Esophagus squamous epithelium (tissue), 5 donors: ENCODE measurements at regions not wholly inside any gene's neighbourhood (a gene's known extent, or its start where the extent isn't known, plus 50 kb on each side); places are given as distances from the start of the nearest gene placed in this dataset.

Experiments used
- DNase-seq: peaks from one replicate; lab custom pipeline; 2025; lab: John Stamatoyannopoulos, UW
- H3K27ac ChIP-seq, 4 donors: fragments of 200-600 bp; sonication (generic); one replicate each; pipeline ENCODE4 v1.5.1; 2016 to 2019; ENCODE audit warnings: mild to moderate bottlenecking in 1 of 4
- H3K27me3 ChIP-seq, 4 donors: fragments of 200-600 bp; sonication (generic); 1 replicate in 3 of 4; 2 replicates in 1 of 4; pipeline versions ENCODE4 v1.5.1 to v1.6.0; 2017 to 2021; ENCODE audit warnings: antibody characterized with exemption in 1 of 4
- H3K36me3 ChIP-seq, 3 donors: fragments of 200-600 bp; sonication (generic); one replicate each; pipeline ENCODE4 v1.5.1; 2016 to 2019
- H3K4me1 ChIP-seq, 3 donors: fragments of 200-600 bp; sonication (generic); one replicate each; pipeline ENCODE4 v1.5.1; 2017 to 2019
- H3K4me3 ChIP-seq, 4 donors: fragments of 200-600 bp; sonication (generic); 1 replicate in 3 of 4; 2 replicates in 1 of 4; pipeline ENCODE4 v1.5.1; 2016 to 2019; ENCODE audit warnings: mild to moderate bottlenecking in 2 of 4, moderate library complexity in 1 of 4
- H3K9me3 ChIP-seq, 3 donors: fragments of 200-600 bp; sonication (generic); one replicate each; pipeline ENCODE4 v1.5.1; 2016 to 2019
- POLR2A ChIP-seq, 4 donors: fragments of 450-650 bp; IDR thresholded peaks; one replicate each; pipeline ENCODE4 v1.6.1; 2017; ENCODE audit warnings: antibody characterized with exemption in 4 of 4, mild to moderate bottlenecking in 4 of 4, moderate library complexity in 3 of 4
- WGBS, 2 donors: methylation state at CpG; one replicate each; pipeline ENCODE4 v1.1.5; 2018; 5-methylcytosine and 5-hydroxymethylcytosine counted together
- intact Hi-C: fragments of 100-400 bp; cut with DNase I; formaldehyde crosslinking; loops from one replicate; pipeline ENCODE4 v1.15.0; 2022
- TF ChIP-seq, protein P1 (sequence below), 6 experiments: fragments of 450-650 bp in 4 of 6; fragments of 200-600 bp in 2 of 6; sonication (generic) in 2 of 6; IDR thresholded peaks; one replicate each; pipeline ENCODE4 v1.5.1; 2016 to 2019; ENCODE audit warnings: antibody characterized with exemption in 6 of 6, mild to moderate bottlenecking in 4 of 6, moderate library complexity in 4 of 6
- donor health status: DM: yes; HTN: yes; CAD: no.

DNA sequence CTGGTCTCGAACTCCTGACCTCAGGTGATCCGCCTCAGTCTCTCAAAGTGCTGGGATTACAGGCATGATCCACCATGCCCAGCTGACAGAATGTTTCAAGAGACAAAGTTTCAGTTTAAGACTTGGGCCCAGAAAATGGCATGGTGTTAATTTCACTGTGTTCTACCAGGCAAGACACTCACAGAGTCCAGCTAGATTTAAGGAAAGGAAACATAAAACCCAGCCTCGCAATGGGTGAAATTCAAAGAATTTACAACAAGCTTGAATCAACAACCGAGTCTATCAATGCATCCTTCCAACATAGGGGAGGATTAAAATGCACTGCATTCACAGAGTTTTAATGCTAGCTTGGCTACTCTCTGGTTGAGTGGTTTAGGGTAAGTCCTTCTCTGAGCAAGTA is 764.0 kb downstream of the XPNPEP1 start:
- Histone ChIP-seq H3K27ac (no peak overlapping the region), H3K4me1 (no peaks in the 10 kb centered on the region), H3K27me3 (no peaks in the 10 kb centered on the region), H3K4me3 (no peak overlapping the region), H3K36me3 (no peaks in the 10 kb centered on the region), H3K9me3 (peaks cover 0 to 3% (median 0%) of the 10 kb centered on the region in 3 donors)
- intact Hi-C loops, result no loop called here
- no peak for DNase-seq
- WGBS, 2 donors, result 55 to 68% methylated on average over 2 to 4 of the region's 4 CpGs
- no peak for TF ChIP-seq POLR2A (IDR thresholded peaks at IDR 0.05)
- TF ChIP-seq, protein P1, sequence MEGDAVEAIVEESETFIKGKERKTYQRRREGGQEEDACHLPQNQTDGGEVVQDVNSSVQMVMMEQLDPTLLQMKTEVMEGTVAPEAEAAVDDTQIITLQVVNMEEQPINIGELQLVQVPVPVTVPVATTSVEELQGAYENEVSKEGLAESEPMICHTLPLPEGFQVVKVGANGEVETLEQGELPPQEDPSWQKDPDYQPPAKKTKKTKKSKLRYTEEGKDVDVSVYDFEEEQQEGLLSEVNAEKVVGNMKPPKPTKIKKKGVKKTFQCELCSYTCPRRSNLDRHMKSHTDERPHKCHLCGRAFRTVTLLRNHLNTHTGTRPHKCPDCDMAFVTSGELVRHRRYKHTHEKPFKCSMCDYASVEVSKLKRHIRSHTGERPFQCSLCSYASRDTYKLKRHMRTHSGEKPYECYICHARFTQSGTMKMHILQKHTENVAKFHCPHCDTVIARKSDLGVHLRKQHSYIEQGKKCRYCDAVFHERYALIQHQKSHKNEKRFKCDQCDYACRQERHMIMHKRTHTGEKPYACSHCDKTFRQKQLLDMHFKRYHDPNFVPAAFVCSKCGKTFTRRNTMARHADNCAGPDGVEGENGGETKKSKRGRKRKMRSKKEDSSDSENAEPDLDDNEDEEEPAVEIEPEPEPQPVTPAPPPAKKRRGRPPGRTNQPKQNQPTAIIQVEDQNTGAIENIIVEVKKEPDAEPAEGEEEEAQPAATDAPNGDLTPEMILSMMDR (IDR thresholded peaks at IDR 0.05), result no peak

DNA sequence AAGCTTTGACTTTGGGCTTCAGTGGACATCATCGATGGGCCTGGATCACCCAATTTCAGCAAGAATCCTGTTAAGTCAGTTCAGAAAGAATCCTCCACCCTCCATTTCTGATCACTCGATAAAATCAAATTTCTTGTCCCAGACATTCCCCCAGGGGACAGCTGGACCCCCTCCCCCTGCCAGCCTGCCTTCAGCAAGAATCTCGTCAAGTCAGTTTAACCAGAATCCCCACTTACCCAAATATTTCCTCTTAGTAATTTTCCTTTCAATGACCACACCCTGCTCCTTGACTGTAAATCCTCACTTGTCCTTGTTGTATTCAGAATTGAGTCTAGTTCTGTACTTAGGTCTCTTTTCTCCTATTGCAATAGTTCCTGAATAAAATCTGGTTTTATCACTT is 766.9 kb downstream of the XPNPEP1 start:
- Histone ChIP-seq H3K36me3 (no peaks in the 10 kb centered on the region), H3K4me3 (no peak overlapping the region), H3K27ac (no peak overlapping the region), H3K9me3 (peaks cover 0 to 6% (median 0%) of the 10 kb centered on the region in 3 donors), H3K27me3 (no peaks in the 10 kb centered on the region), H3K4me1 (no peaks in the 10 kb centered on the region)
- 65 to 68% methylated on average over 3 of the region's 3 CpGs for WGBS, 2 donors
- intact Hi-C loops, result no loop called here
- DNase-seq, result no peak
- TF ChIP-seq, protein P1 (IDR thresholded peaks at IDR 0.05), result no peak
- TF ChIP-seq POLR2A (IDR thresholded peaks at IDR 0.05), result no peak

DNA sequence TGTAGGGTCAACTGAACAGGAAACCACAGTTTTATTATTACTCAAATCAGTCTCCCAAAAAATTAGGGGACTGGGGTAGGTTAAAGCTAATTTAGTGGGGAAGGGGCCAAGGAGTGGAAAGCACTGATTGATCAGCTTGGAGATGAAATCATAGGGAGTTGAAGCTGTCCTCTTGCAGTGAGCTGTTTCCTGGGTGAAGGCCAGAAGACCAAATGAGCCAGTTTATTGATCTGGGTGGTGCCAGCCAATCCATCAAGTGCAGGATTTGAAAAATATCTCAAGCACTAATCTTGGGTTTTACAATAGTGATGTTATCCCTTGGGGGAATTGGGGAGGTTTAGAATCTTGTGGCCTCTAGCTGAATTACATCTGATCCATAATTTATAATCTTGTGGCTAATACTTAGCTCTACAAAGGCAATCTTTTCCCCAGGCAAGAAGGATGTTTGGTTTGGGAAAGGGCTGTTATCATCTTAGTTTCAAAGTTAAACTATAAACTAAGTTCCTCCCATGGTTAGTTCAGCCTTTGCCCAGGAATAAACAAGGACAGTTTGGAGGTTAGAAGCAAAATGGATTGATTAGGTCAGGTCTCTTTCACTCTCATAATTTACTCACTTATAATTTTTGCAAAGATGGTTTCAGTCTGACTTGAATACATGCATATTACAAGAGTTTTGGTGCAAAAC is 773.5 kb downstream of the XPNPEP1 start:
- intact Hi-C loops, result no loop called here
- no peak for DNase-seq
- peaks cover 0 to 6% (median 0%) of the 10 kb centered on the region in 3 donors for H3K9me3 ChIP-seq
- H3K36me3 ChIP-seq, result no peaks in the 10 kb centered on the region
- TF ChIP-seq, protein P1 (IDR thresholded peaks at IDR 0.05), result no peak
- TF ChIP-seq POLR2A (IDR thresholded peaks at IDR 0.05), result no peak
- H3K27ac ChIP-seq, result no peak overlapping the region
- H3K27me3 ChIP-seq, result no peaks in the 10 kb centered on the region
- no peaks in the 10 kb centered on the region for H3K4me1 ChIP-seq
- no peak overlapping the region for H3K4me3 ChIP-seq

DNA sequence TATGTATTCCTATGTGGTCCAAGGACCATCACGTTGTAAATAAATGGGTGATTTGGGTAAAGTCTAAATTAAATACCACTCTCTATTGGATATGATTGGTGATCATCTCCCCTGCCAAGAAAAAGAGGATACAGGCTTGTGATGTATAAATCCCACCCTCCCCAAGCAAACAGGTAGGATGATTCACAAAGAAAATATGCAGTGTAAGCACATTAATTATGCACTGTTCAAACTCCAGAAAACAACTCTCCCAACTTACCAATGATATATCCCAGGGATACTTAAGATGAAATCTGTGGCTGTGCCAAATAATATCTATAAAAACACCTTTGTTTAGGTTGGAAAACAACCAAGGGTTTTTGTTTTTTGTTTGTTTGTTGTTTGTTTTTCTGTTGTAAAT is 795.9 kb downstream of the XPNPEP1 start:
- no peak for TF ChIP-seq POLR2A (IDR thresholded peaks at IDR 0.05)
- TF ChIP-seq, protein P1 (IDR thresholded peaks at IDR 0.05), result no peak
- no peak for DNase-seq
- Histone ChIP-seq H3K4me1 (no peaks in the 10 kb centered on the region), H3K27ac (no peak overlapping the region), H3K27me3 (no peaks in the 10 kb centered on the region), H3K4me3 (no peak overlapping the region), H3K36me3 (no peaks in the 10 kb centered on the region), H3K9me3 (peaks cover 0 to 8% (median 0%) of the 10 kb centered on the region in 3 donors)
- intact Hi-C loops, result no loop called here
- WGBS, 2 donors, result 58 to 81% methylated on average over 1 of the region's 1 CpG

DNA sequence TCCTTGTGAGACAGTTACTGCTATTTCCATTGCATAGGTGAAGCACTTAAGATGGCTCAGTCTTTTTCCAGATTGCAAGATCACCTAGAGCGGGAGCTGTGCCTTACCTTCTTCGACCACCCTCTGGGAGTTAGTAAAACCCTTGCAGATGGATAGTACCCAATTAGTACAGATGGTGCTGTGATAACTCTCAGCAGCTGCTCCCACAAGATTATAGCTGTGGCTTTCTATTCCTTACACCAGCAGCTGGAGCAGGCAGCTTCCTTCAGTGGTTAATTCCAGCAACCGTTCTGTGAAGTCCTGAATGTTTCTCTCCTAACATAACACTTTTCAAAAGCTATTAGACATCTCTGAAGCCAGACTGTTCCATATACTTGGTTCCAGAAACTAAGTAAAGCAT is 796.8 kb downstream of the XPNPEP1 start:
- Histone ChIP-seq H3K4me3 (no peak overlapping the region), H3K9me3 (peaks cover 0 to under 1% (median 0%) of the 10 kb centered on the region in 3 donors), H3K27ac (no peak overlapping the region), H3K27me3 (no peaks in the 10 kb centered on the region), H3K4me1 (no peaks in the 10 kb centered on the region), H3K36me3 (no peaks in the 10 kb centered on the region)
- 78 to 79% methylated on average over 3 of the region's 3 CpGs for WGBS, 2 donors
- intact Hi-C loops, result no loop called here
- no peak for DNase-seq
- TF ChIP-seq, protein P1 (IDR thresholded peaks at IDR 0.05), result no peak
- TF ChIP-seq POLR2A (IDR thresholded peaks at IDR 0.05), result no peak
